ENCODE measurements at regions not wholly inside any gene's neighbourhood (a gene's known extent, or its start where the extent isn't known, plus 50 kb on each side); places are given as distances from the start of the nearest gene placed in this dataset.
A peak's percentile ranks its signal among the peaks of the same experiment; 100 is the strongest.

- Mint-ChIP-seq H3K27ac (no peak overlapping the region), H3K36me3 (no peaks in the 10 kb centered on the region), H3K4me1 (peaks cover 61% of the 10 kb centered on the region), H3K9me3 (no peaks in the 10 kb centered on the region), H3K4me3 (no peak overlapping the region), H3K27me3 (ENCODE audit: low read depth) (no peaks in the 10 kb centered on the region)
- no peak for DNase-seq (ENCODE audit: low spot score in 2 of 2, unreplicated experiment in 2 of 2)
- TF ChIP-seq CTCF (IDR thresholded peaks at IDR 0.05; ENCODE audit: unreplicated experiment), result no peak
Measured at GRCh38 chr5:174329738-174330137, 284.2 kb downstream of the NSG2 start.

GRCh38 chr5:174335682-174336364 is 290.3 kb downstream of the NSG2 start:
- DNase-seq (ENCODE audit: low spot score in 2 of 2, unreplicated experiment in 2 of 2), result no peak
- peaks cover 57% of the 10 kb centered on the region for H3K4me1 Mint-ChIP-seq

DNA sequence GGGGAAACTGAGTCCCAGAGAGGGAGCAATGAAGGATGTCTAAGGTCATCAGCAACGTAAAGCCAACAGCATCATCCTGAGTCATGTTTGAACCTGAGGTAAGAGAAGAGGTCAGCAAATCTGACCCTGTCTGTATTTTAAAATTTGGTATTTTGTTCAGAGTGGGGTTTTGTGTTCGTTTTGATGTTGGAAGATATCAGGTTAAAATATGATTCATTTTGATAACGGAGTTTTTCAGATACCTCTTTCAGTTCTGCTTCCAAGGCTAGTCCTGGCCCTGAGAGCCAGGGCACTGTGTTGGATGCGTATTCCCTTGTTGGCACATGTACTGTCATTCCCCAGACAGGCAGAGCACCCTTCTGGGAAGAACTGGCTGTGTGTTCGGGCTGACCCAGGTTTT is 291.0 kb downstream of the NSG2 start:
- Mint-ChIP-seq H3K27ac (peak overlapping the region; percentile 94), H3K4me1 (peaks cover 53% of the 10 kb centered on the region), H3K9me3 (no peaks in the 10 kb centered on the region), H3K36me3 (no peaks in the 10 kb centered on the region), H3K27me3 (ENCODE audit: low read depth) (no peaks in the 10 kb centered on the region), H3K4me3 (no peak overlapping the region)
- no peak for DNase-seq (ENCODE audit: low spot score in 2 of 2, unreplicated experiment in 2 of 2)
- no peak for TF ChIP-seq CTCF (IDR thresholded peaks at IDR 0.05; ENCODE audit: unreplicated experiment)

More at GRCh38 chr5:174335682-174336364, 290.3 kb downstream of the NSG2 start:
- no peaks in the 10 kb centered on the region for H3K27me3 Mint-ChIP-seq (ENCODE audit: low read depth)
- H3K4me3 Mint-ChIP-seq, result no peak overlapping the region
- H3K9me3 Mint-ChIP-seq, result no peaks in the 10 kb centered on the region
- peak overlapping the region; percentile 94 for H3K27ac Mint-ChIP-seq
- no peaks in the 10 kb centered on the region for H3K36me3 Mint-ChIP-seq
- TF ChIP-seq CTCF (IDR thresholded peaks at IDR 0.05; ENCODE audit: unreplicated experiment), result no peak

DNA sequence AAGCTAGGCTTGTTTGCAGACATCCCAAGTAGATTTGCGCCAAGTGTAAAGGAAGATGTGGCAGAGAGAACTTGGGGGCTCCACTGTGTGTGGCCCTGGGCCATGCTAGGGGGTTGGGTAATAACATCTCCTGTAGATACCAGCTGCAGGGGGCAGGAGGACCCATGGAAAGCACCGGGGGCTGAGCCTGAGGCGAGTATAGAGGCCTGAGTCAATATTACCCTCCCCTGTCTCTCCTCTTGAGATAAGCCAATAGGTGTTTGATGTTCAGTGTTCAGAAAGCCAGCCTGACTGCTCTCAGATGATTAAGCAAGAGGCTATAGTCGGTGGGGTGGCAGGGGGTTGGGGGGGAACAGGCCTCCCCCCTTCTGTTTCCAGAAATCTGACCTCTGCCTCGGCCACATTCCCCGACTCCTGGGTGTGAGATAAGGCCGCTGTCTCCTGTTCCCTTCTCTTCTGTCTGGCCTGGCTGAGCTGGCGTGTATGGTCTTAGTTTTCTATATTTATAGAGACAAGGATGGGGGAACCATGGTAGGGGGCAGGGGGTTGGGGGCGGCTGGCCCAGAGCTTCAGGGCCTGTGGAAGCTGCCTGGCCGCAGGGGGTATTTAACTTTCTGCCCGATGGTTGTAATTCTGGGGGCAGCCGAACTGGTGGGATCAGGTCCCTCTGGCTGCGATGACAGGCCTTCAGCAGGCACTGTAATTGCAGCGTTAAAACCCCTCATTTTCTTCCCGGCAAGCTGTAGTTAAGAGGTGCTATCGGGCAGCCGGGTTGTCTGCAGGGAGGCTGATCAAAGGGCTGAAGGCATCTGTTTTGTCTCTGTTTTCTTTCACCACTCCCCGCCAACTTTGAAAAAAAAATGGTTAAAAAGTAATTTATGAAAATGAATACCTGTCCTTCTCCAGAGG is 292.0 kb downstream of the NSG2 start:
- no peak overlapping the region for H3K4me3 Mint-ChIP-seq
- H3K27me3 Mint-ChIP-seq (ENCODE audit: low read depth), result no peaks in the 10 kb centered on the region
- H3K27ac Mint-ChIP-seq, result peak overlapping the region; percentile 94
- peaks cover 49% of the 10 kb centered on the region for H3K4me1 Mint-ChIP-seq
- DNase-seq (ENCODE audit: low spot score in 2 of 2, unreplicated experiment in 2 of 2), result peak in 1 of 2 experiments; percentile 58
- no peak for TF ChIP-seq CTCF (IDR thresholded peaks at IDR 0.05; ENCODE audit: unreplicated experiment)
- no peaks in the 10 kb centered on the region for H3K36me3 Mint-ChIP-seq
- H3K9me3 Mint-ChIP-seq, result no peaks in the 10 kb centered on the region

DNA sequence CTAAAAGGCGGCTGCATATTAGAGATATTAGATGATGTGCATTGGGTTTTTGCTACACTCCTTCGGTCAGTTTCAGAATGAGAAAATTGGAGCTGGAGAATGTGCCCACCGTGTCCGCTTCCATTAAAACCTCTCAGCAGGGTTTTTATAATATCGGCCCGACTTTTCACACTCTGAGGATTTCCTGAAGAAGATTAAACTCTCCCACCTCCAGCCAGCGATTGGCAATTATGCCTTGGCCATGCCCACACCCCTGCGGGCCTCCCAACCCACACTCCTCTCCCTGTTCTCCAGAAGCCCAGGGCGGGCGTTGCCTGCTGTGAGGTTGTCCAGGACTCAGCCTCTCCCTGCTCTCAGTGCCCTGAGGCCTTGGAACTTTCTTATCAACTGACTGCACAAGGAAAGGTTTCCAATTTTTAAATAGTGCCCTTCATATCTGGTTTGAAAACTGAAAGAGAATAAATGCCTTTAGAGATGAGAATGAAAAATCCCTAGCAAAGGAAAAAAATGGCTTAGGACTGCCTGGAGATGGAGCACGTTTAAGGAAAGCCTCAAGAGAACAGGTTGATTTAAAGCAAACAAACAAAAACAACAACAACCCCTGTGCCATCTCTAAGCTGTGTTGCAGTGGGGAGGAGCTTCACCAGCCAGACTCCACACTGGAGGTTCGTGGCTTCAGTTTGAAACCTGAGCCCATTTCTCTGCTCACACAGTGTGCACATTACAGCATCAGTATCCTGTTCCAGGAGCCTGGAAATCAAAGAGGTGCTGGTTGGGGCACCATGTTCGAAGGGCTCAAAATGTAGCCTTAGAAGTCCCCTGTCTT is 292.9 kb downstream of the NSG2 start:
- TF ChIP-seq CTCF (IDR thresholded peaks at IDR 0.05; ENCODE audit: unreplicated experiment), result no peak
- Mint-ChIP-seq H3K9me3 (no peaks in the 10 kb centered on the region), H3K4me1 (peaks cover 55% of the 10 kb centered on the region), H3K27ac (peak overlapping the region; percentile 94), H3K4me3 (peak overlapping the region; percentile 35), H3K27me3 (ENCODE audit: low read depth) (no peaks in the 10 kb centered on the region), H3K36me3 (no peaks in the 10 kb centered on the region)
- peak in 1 of 2 experiments; percentile 57 for DNase-seq (ENCODE audit: low spot score in 2 of 2, unreplicated experiment in 2 of 2)
